ENCODE measurements at regions not wholly inside any gene's neighbourhood (a gene's known extent, or its start where the extent isn't known, plus 50 kb on each side); places are given as distances from the start of the nearest gene placed in this dataset.

GRCh38 chr6:167495506-167496401, 170.9 kb downstream of the TTLL2 start:
- no peak for ATAC-seq (ENCODE audit: low read depth)

GRCh38 chr6:167496707-167497106, 171.8 kb downstream of the TTLL2 start:
- TF ChIP-seq CTCF (IDR thresholded peaks at IDR 0.05; ENCODE audit: poor library complexity, severe bottlenecking) = no peak
- Histone ChIP-seq H3K9me3 (ENCODE audit: severe bottlenecking) (no peaks in the 10 kb centered on the region), H3K27ac (ENCODE audit: poor library complexity, severe bottlenecking) (no peak overlapping the region), H3K36me3 (ENCODE audit: low read depth) (no peaks in the 10 kb centered on the region), H3K4me3 (ENCODE audit: severe bottlenecking) (no peak overlapping the region), H3K27me3 (ENCODE audit: insufficient read depth, poor library complexity, severe bottlenecking) (peaks cover 8% of the 10 kb centered on the region), H3K4me1 (ENCODE audit: insufficient read depth, poor library complexity, severe bottlenecking) (no peaks in the 10 kb centered on the region)
- ATAC-seq (ENCODE audit: low read depth) (no peak), DNase-seq (ENCODE audit: low spot score) (no peak)

More at GRCh38 chr6:167495506-167496401, 170.9 kb downstream of the TTLL2 start:
- Histone ChIP-seq H3K4me3 (ENCODE audit: severe bottlenecking) (no peak overlapping the region), H3K27me3 (ENCODE audit: insufficient read depth, poor library complexity, severe bottlenecking) (peaks cover 11% of the 10 kb centered on the region), H3K27ac (ENCODE audit: poor library complexity, severe bottlenecking) (no peak overlapping the region), H3K36me3 (ENCODE audit: low read depth) (no peaks in the 10 kb centered on the region), H3K4me1 (ENCODE audit: insufficient read depth, poor library complexity, severe bottlenecking) (no peaks in the 10 kb centered on the region), H3K9me3 (ENCODE audit: severe bottlenecking) (no peaks in the 10 kb centered on the region)
- no peak for DNase-seq (ENCODE audit: low spot score)
- no peak for TF ChIP-seq CTCF (IDR thresholded peaks at IDR 0.05; ENCODE audit: poor library complexity, severe bottlenecking)

GRCh38 chr6:167497428-167498056, 172.7 kb downstream of the TTLL2 start:
- no peak for ATAC-seq (ENCODE audit: low read depth)
- Histone ChIP-seq H3K4me1 (ENCODE audit: insufficient read depth, poor library complexity, severe bottlenecking) (no peaks in the 10 kb centered on the region), H3K27me3 (ENCODE audit: insufficient read depth, poor library complexity, severe bottlenecking) (no peaks in the 10 kb centered on the region), H3K36me3 (ENCODE audit: low read depth) (no peaks in the 10 kb centered on the region), H3K4me3 (ENCODE audit: severe bottlenecking) (no peak overlapping the region), H3K27ac (ENCODE audit: poor library complexity, severe bottlenecking) (no peak overlapping the region), H3K9me3 (ENCODE audit: severe bottlenecking) (no peaks in the 10 kb centered on the region)
- DNase-seq (ENCODE audit: low spot score) = no peak
- TF ChIP-seq CTCF (IDR thresholded peaks at IDR 0.05; ENCODE audit: poor library complexity, severe bottlenecking) = no peak

- no peak for ATAC-seq (ENCODE audit: low read depth)
- Histone ChIP-seq H3K27me3 (ENCODE audit: insufficient read depth, poor library complexity, severe bottlenecking) (no peaks in the 10 kb centered on the region), H3K4me1 (ENCODE audit: insufficient read depth, poor library complexity, severe bottlenecking) (no peaks in the 10 kb centered on the region), H3K4me3 (ENCODE audit: severe bottlenecking) (no peak overlapping the region), H3K36me3 (ENCODE audit: low read depth) (no peaks in the 10 kb centered on the region), H3K27ac (ENCODE audit: poor library complexity, severe bottlenecking) (no peak overlapping the region), H3K9me3 (ENCODE audit: severe bottlenecking) (no peaks in the 10 kb centered on the region)
- no peak for TF ChIP-seq CTCF (IDR thresholded peaks at IDR 0.05; ENCODE audit: poor library complexity, severe bottlenecking)
- no peak for DNase-seq (ENCODE audit: low spot score)
Observed at GRCh38 chr6:167499161-167499660, 174.3 kb downstream of the TTLL2 start.

Measured in RWPE2 (cell line).